ENCODE measurements at regions not wholly inside any gene's neighbourhood (a gene's known extent, or its start where the extent isn't known, plus 50 kb on each side); places are given as distances from the start of the nearest gene placed in this dataset.

- Mint-ChIP-seq H3K27ac (ENCODE audit: unreplicated experiment) (no peak overlapping the region), H3K9me3 (ENCODE audit: low read depth) (peaks cover 40% of the 10 kb centered on the region)
- TF ChIP-seq CTCF (IDR thresholded peaks at IDR 0.05) = no peak
Observed at GRCh38 chr1:187151555-187151954, 322.8 kb downstream of the PLA2G4A start.

GRCh38 chr1:187153047-187153446 lies 324.3 kb downstream of the PLA2G4A start:
- no peaks in the 10 kb centered on the region for H3K36me3 Mint-ChIP-seq (ENCODE audit: low read depth)
- no peak for DNase-seq (ENCODE audit: low spot score)
- H3K4me3 Mint-ChIP-seq (ENCODE audit: unreplicated experiment) = no peak overlapping the region

More at GRCh38 chr1:187151555-187151954, 322.8 kb downstream of the PLA2G4A start:
- no peaks in the 10 kb centered on the region for H3K36me3 Mint-ChIP-seq (ENCODE audit: low read depth)
- H3K27me3 Mint-ChIP-seq (ENCODE audit: low read depth) = no peaks in the 10 kb centered on the region
- no peak overlapping the region for H3K4me3 Mint-ChIP-seq (ENCODE audit: unreplicated experiment)
- no peak for DNase-seq (ENCODE audit: low spot score)
- no peaks in the 10 kb centered on the region for H3K4me1 Mint-ChIP-seq (ENCODE audit: low read depth)

GRCh38 chr1:187157115-187157514 lies 328.4 kb downstream of the PLA2G4A start:
- Mint-ChIP-seq H3K36me3 (ENCODE audit: low read depth) (no peaks in the 10 kb centered on the region), H3K4me3 (ENCODE audit: unreplicated experiment) (no peak overlapping the region), H3K4me1 (ENCODE audit: low read depth) (peaks cover 4% of the 10 kb centered on the region), H3K9me3 (ENCODE audit: low read depth) (peaks cover 15% of the 10 kb centered on the region), H3K27me3 (ENCODE audit: low read depth) (peaks cover 1% of the 10 kb centered on the region), H3K27ac (ENCODE audit: unreplicated experiment) (no peak overlapping the region)
- TF ChIP-seq CTCF (IDR thresholded peaks at IDR 0.05) = no peak
- no peak for DNase-seq (ENCODE audit: low spot score)

More at GRCh38 chr1:187153047-187153446, 324.3 kb downstream of the PLA2G4A start:
- Mint-ChIP-seq H3K9me3 (ENCODE audit: low read depth) (peaks cover 35% of the 10 kb centered on the region), H3K27ac (ENCODE audit: unreplicated experiment) (no peak overlapping the region), H3K4me1 (ENCODE audit: low read depth) (peaks cover 4% of the 10 kb centered on the region), H3K27me3 (ENCODE audit: low read depth) (no peaks in the 10 kb centered on the region)
- no peak for TF ChIP-seq CTCF (IDR thresholded peaks at IDR 0.05)

GRCh38 chr1:187157552-187157951 lies 328.8 kb downstream of the PLA2G4A start:
- H3K9me3 Mint-ChIP-seq (ENCODE audit: low read depth) = peaks cover 12% of the 10 kb centered on the region
- H3K27me3 Mint-ChIP-seq (ENCODE audit: low read depth) = peaks cover 1% of the 10 kb centered on the region
- H3K4me1 Mint-ChIP-seq (ENCODE audit: low read depth) = peaks cover 4% of the 10 kb centered on the region
- TF ChIP-seq CTCF (IDR thresholded peaks at IDR 0.05) = no peak
- no peaks in the 10 kb centered on the region for H3K36me3 Mint-ChIP-seq (ENCODE audit: low read depth)
- no peak for DNase-seq (ENCODE audit: low spot score)
- no peak overlapping the region for H3K27ac Mint-ChIP-seq (ENCODE audit: unreplicated experiment)
- H3K4me3 Mint-ChIP-seq (ENCODE audit: unreplicated experiment) = no peak overlapping the region

- Mint-ChIP-seq H3K27me3 (ENCODE audit: low read depth) (no peaks in the 10 kb centered on the region), H3K36me3 (ENCODE audit: low read depth) (no peaks in the 10 kb centered on the region)
Observed at GRCh38 chr1:187167555-187167954, 338.8 kb downstream of the PLA2G4A start.

More at GRCh38 chr1:187167555-187167954, 338.8 kb downstream of the PLA2G4A start:
- Mint-ChIP-seq H3K27ac (ENCODE audit: unreplicated experiment) (no peak overlapping the region), H3K4me3 (ENCODE audit: unreplicated experiment) (no peak overlapping the region), H3K4me1 (ENCODE audit: low read depth) (no peaks in the 10 kb centered on the region), H3K9me3 (ENCODE audit: low read depth) (peaks cover 20% of the 10 kb centered on the region)
- TF ChIP-seq CTCF (IDR thresholded peaks at IDR 0.05) = no peak
- DNase-seq (ENCODE audit: low spot score) = no peak

Data from chondrocyte (in vitro differentiated cells).